Transverse colon (tissue), 4 donors: ENCODE measurements at regions not wholly inside any gene's neighbourhood (a gene's known extent, or its start where the extent isn't known, plus 50 kb on each side); places are given as distances from the start of the nearest gene placed in this dataset.

ENCODE experiments used
- EP300 ChIP-seq: sonication (generic); formaldehyde crosslinking; IDR thresholded peaks from one replicate; pipeline ENCODE4 v1.6.1; 2017; ENCODE audit warnings: antibody characterized with exemption, low read depth
- POLR2A ChIP-seq: fragments of 450-650 bp; IDR thresholded peaks from one replicate; pipeline ENCODE4 v1.6.1; 2016; ENCODE audit warnings: antibody characterized with exemption, mild to moderate bottlenecking, moderate library complexity
- POLR2AphosphoS5 ChIP-seq, 3 donors: sonication (generic); formaldehyde crosslinking; IDR thresholded peaks; one replicate each; pipeline ENCODE4 v1.6.1; 2016; ENCODE audit warnings: antibody characterized with exemption in 3 of 3
- TF ChIP-seq, protein P1 (sequence below), 5 experiments: fragments of 200-600 bp in 3 of 5; fragments of 450-650 bp in 2 of 5; sonication (generic) in 3 of 5; IDR thresholded peaks; 1 replicate in 2 of 5; 2 replicates in 3 of 5; pipeline ENCODE4 v1.5.1; 2016 to 2017; ENCODE audit warnings: antibody characterized with exemption in 5 of 5, inconsistent platforms in 3 of 5, mild to moderate bottlenecking in 2 of 5, moderate library complexity in 1 of 5

DNA sequence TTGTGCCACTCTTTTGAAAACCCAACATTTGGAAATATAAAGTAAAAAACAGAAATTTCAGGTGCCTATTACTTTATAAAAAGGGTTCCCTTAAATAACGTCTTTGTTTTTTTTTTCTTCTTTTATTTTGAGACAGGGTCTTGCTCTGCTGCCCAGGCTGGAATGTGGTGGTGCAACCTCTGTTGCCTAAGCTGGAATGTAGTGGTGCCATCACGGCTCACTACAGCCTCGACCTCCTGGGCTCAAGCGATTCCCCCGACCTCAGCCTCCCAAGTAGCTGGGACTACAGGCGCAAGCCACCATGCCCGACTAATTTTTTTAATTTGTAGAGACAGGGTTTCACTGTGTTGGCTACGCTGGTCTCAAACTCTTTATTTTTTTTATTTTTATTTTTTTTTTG lies 110.2 kb upstream of the HNRNPU start:
- TF ChIP-seq, protein P1, sequence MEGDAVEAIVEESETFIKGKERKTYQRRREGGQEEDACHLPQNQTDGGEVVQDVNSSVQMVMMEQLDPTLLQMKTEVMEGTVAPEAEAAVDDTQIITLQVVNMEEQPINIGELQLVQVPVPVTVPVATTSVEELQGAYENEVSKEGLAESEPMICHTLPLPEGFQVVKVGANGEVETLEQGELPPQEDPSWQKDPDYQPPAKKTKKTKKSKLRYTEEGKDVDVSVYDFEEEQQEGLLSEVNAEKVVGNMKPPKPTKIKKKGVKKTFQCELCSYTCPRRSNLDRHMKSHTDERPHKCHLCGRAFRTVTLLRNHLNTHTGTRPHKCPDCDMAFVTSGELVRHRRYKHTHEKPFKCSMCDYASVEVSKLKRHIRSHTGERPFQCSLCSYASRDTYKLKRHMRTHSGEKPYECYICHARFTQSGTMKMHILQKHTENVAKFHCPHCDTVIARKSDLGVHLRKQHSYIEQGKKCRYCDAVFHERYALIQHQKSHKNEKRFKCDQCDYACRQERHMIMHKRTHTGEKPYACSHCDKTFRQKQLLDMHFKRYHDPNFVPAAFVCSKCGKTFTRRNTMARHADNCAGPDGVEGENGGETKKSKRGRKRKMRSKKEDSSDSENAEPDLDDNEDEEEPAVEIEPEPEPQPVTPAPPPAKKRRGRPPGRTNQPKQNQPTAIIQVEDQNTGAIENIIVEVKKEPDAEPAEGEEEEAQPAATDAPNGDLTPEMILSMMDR (IDR thresholded peaks at IDR 0.05): no peak
- TF ChIP-seq EP300 (no peak), POLR2A (no peak), POLR2AphosphoS5 (IDR thresholded peaks at IDR 0.05) (no peak)
